Osteoblast (primary cell): ENCODE measurements at regions not wholly inside any gene's neighbourhood (a gene's known extent, or its start where the extent isn't known, plus 50 kb on each side); places are given as distances from the start of the nearest gene placed in this dataset.

Experiments
- DNase-seq: peaks from one replicate; pipeline ENCODE4 v3.0.0; 2011; ENCODE audit warnings: low spot score, mixed read lengths; ENCODE audit not compliant: insufficient read length; ENCODE audit errors: missing footprints
- H2AFZ ChIP-seq: 2 replicates; pipeline ENCODE4 v1.6.0; 2011; ENCODE audit warnings: mild to moderate bottlenecking, low read length
- H3K27ac ChIP-seq: 2 replicates; pipeline ENCODE4 v1.5.1; 2011; ENCODE audit warnings: mild to moderate bottlenecking, low read depth, low read length, moderate library complexity
- H3K27me3 ChIP-seq: 2 replicates; pipeline ENCODE4 v1.6.0; 2012; ENCODE audit warnings: mild to moderate bottlenecking, control low read depth, inconsistent platforms, low read length, moderate library complexity; ENCODE audit not compliant: insufficient read depth
- H3K36me3 ChIP-seq: 2 replicates; pipeline ENCODE4 v1.5.1; 2011; ENCODE audit warnings: mild to moderate bottlenecking, low read length, control low read depth, moderate library complexity; ENCODE audit not compliant: insufficient read depth
- H3K4me1 ChIP-seq: 2 replicates; pipeline ENCODE4 v1.5.1; 2011; ENCODE audit warnings: mild to moderate bottlenecking, low read length, control low read depth, moderate library complexity; ENCODE audit not compliant: insufficient read depth
- H3K4me2 ChIP-seq: 2 replicates; pipeline ENCODE4 v1.6.0; 2011; ENCODE audit warnings: mild to moderate bottlenecking, low read length; ENCODE audit not compliant: insufficient read depth
- H3K4me3 ChIP-seq: fragments of 200-600 bp; sonication (generic); 3 replicates; pipeline ENCODE4 v1.5.1; 2012; ENCODE audit warnings: mild to moderate bottlenecking, low read length, inconsistent platforms; ENCODE audit not compliant: insufficient read depth
- H3K79me2 ChIP-seq: 2 replicates; pipeline ENCODE4 v1.6.0; 2012; ENCODE audit warnings: mild to moderate bottlenecking, low read length, control low read depth, inconsistent platforms; ENCODE audit not compliant: insufficient read depth
- H3K9me3 ChIP-seq: 2 replicates; pipeline ENCODE4 v1.5.1; 2011; ENCODE audit warnings: low read depth, low read length, control low read depth
- H4K20me1 ChIP-seq: 2 replicates; pipeline ENCODE4 v1.6.0; 2012; ENCODE audit warnings: mild to moderate bottlenecking, low read length, control low read depth; ENCODE audit not compliant: insufficient read depth
- TF ChIP-seq, protein P1 (sequence below): IDR thresholded peaks from 2 replicates; pipeline ENCODE4 v1.5.1; 2011; ENCODE audit warnings: mild to moderate bottlenecking, low read depth, low read length, moderate library complexity; ENCODE audit errors: extremely low read depth

DNA sequence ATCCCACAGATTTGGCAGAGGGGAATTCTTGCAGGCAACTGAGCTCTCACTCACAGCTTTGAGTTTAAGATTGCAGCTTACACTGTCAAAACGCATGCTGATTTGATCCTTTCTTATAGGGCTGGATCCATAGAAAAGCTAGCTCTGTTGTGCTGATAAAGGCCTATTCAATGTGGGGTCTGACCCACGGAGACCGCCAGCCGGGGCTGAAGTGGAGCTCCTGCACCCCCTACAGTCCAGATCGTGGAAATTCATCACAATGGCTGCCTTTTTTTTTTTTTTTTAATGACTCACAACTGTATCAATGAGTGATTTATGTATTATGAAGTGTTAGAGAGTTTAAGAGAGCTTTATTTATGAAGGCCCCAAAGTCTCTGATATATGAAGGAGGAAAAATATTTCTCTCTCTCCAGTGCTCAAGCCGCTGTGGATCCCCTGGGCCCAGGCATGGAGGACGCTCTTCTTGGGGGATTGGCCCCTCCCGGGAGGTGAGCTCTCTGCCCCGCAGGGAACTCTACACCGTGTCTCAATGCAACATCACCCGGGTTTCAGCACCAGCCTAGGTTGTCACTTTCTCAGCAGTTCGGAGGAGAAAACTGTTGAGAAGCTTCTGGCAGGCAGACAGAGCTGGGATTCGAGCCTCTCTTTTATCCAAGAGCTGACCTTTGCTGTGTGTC is 700.2 kb downstream of the IRX1 start:
- no peak for DNase-seq
- Histone ChIP-seq H3K36me3 (no peaks in the 10 kb centered on the region), H3K4me1 (no peaks in the 10 kb centered on the region), H3K27ac (no peak overlapping the region), H3K4me2 (no peak overlapping the region), H3K4me3 (no peak overlapping the region), H4K20me1 (no peaks in the 10 kb centered on the region), H3K9me3 (peaks cover 2% of the 10 kb centered on the region), H3K27me3 (no peaks in the 10 kb centered on the region), H2AFZ (no peak overlapping the region), H3K79me2 (no peaks in the 10 kb centered on the region)
- TF ChIP-seq, protein P1, sequence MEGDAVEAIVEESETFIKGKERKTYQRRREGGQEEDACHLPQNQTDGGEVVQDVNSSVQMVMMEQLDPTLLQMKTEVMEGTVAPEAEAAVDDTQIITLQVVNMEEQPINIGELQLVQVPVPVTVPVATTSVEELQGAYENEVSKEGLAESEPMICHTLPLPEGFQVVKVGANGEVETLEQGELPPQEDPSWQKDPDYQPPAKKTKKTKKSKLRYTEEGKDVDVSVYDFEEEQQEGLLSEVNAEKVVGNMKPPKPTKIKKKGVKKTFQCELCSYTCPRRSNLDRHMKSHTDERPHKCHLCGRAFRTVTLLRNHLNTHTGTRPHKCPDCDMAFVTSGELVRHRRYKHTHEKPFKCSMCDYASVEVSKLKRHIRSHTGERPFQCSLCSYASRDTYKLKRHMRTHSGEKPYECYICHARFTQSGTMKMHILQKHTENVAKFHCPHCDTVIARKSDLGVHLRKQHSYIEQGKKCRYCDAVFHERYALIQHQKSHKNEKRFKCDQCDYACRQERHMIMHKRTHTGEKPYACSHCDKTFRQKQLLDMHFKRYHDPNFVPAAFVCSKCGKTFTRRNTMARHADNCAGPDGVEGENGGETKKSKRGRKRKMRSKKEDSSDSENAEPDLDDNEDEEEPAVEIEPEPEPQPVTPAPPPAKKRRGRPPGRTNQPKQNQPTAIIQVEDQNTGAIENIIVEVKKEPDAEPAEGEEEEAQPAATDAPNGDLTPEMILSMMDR: no peak

DNA sequence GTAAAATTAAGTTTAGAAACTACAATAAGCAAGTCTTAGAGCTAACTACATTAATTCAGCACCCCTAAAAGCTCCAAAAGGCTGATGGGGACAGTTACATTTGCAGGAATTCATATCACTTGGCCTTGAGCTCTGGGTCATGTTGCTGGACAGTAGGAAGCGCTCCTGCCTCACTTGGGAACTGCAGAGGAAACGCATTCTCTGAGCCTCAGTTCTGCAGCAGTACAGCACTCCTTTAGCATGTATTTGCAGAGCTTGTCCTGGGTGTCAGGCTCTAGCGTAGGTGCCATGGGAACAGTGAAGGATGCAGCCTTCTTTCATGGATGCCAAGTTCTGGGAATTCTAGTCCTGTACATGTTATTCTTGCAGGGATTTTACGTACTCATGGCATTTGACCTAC is 710.4 kb downstream of the IRX1 start:
- TF ChIP-seq, protein P1: no peak
- Histone ChIP-seq H3K27me3 (no peaks in the 10 kb centered on the region), H3K4me2 (no peak overlapping the region), H3K4me3 (no peak overlapping the region), H4K20me1 (no peaks in the 10 kb centered on the region), H3K27ac (no peak overlapping the region), H3K36me3 (no peaks in the 10 kb centered on the region), H3K4me1 (no peaks in the 10 kb centered on the region), H3K79me2 (no peaks in the 10 kb centered on the region), H2AFZ (no peak overlapping the region), H3K9me3 (peaks cover 2% of the 10 kb centered on the region)
- DNase-seq: no peak

DNA sequence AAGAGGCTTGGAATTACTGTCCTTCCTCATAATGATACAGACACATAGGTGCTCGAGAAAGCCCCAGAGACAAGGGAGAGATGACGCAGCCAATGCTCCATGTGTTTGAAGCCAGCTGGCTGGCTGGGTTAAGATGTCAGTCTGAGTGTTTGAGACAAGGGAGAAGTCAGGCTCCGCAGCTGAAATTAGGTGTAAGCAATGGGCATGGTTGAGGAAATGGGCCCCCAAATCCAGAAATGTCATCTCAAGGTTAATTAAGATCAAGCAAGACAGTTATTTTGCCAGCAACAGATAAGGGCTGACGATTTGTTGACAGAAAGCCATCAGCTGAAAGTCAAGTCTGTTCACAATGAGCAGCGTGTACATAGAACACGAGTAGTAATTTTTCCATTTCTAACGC is 713.4 kb downstream of the IRX1 start:
- no peak overlapping the region for H3K4me2 ChIP-seq

DNA sequence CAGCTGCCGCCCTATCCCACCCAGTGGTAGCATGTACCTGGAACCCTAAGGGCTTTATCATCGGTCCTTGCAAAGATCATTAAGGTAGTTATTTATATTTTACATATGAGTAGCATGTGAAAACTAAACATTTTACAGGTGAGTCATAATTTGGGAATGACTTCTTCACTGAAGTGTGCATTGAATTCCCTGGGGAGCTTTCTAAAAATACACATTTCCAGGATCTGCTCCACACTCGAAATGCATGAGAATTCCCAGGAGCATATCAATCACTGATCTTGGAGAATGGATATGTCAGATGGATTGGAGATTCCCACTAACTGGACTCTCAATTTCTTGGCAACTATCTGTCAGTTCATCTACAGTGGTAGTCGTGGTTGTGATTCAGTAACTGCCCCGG is 717.5 kb downstream of the IRX1 start:
- DNase-seq: no peak
- Histone ChIP-seq H3K36me3 (no peaks in the 10 kb centered on the region), H3K27me3 (no peaks in the 10 kb centered on the region), H3K4me3 (no peak overlapping the region), H3K4me1 (no peaks in the 10 kb centered on the region), H3K9me3 (peaks cover 7% of the 10 kb centered on the region), H3K79me2 (no peaks in the 10 kb centered on the region), H2AFZ (no peak overlapping the region), H3K27ac (no peak overlapping the region), H3K4me2 (no peak overlapping the region), H4K20me1 (no peaks in the 10 kb centered on the region)
- TF ChIP-seq, protein P1: no peak

More for the DNA sequence above, 713.4 kb downstream of the IRX1 start:
- Histone ChIP-seq H3K79me2 (no peaks in the 10 kb centered on the region), H4K20me1 (no peaks in the 10 kb centered on the region), H3K27ac (no peak overlapping the region), H3K4me3 (no peak overlapping the region), H2AFZ (no peak overlapping the region), H3K9me3 (peaks cover 2% of the 10 kb centered on the region), H3K4me1 (no peaks in the 10 kb centered on the region), H3K36me3 (no peaks in the 10 kb centered on the region), H3K27me3 (no peaks in the 10 kb centered on the region)
- TF ChIP-seq, protein P1: no peak
- no peak for DNase-seq
